ENCODE measurements at regions not wholly inside any gene's neighbourhood (a gene's known extent, or its start where the extent isn't known, plus 50 kb on each side); places are given as distances from the start of the nearest gene placed in this dataset.

- no peak overlapping the region for H2AFZ ChIP-seq (ENCODE audit: insufficient read depth, low read depth, low read length, poor library complexity, severe bottlenecking)
- Mint-ChIP-seq H3K27me3 (ENCODE audit: low read depth in 3 of 3) (peaks cover 12 to 16% (median 13%) of the 10 kb centered on the region in 3 donors), H3K27ac (no peak overlapping the region), H3K4me1 (peaks cover 4% of the 10 kb centered on the region), H3K36me3 (no peaks in the 10 kb centered on the region), H3K4me3 (peak overlapping the region in 1 of 2 donors; percentile 48), H3K9me3 (peaks cover 0 to 11% (median 5%) of the 10 kb centered on the region in 7 donors)
- no peak overlapping the region for H3K4me2 ChIP-seq (replicated peaks; ENCODE audit: extremely low read depth, low read length, poor library complexity, severe bottlenecking)
- no peak overlapping the region for H3K27ac ChIP-seq (ENCODE audit: low read depth in 1 of 2, low read length in 2 of 2)
- WGBS (ENCODE audit: insufficient coverage), result 76% methylated on average over 8 of the region's 8 CpGs
- H3K9me3 ChIP-seq (replicated peaks in 1 of 2; ENCODE audit: control insufficient read depth in 1 of 2, insufficient read depth in 1 of 2, low read length in 2 of 2), result no peaks in the 10 kb centered on the region
- DNase-seq, result no peak
- intact Hi-C loops (cut with micrococcal nuclease), result no loop called here
- H4K20me1 ChIP-seq (ENCODE audit: insufficient read depth, low read length), result no peaks in the 10 kb centered on the region
- peaks cover 2 to 3% of the 10 kb centered on the region in 2 donors for H3K27me3 ChIP-seq (ENCODE audit: control insufficient read depth in 2 of 2, insufficient read depth in 2 of 2, low read length in 2 of 2)
- no peaks in the 10 kb centered on the region for H3K36me3 ChIP-seq (replicated peaks in 1 of 2; ENCODE audit: control insufficient read depth in 1 of 2, insufficient read depth in 2 of 2, low read length in 2 of 2)
- TF ChIP-seq CTCF (IDR thresholded peaks at IDR 0.05), result no peak
- H3K4me1 ChIP-seq (ENCODE audit: control insufficient read depth in 1 of 2, insufficient read depth in 2 of 2, low read length in 2 of 2), result no peaks in the 10 kb centered on the region
- H3K79me2 ChIP-seq (ENCODE audit: insufficient read depth, low read length), result no peaks in the 10 kb centered on the region
- H3K9ac ChIP-seq (ENCODE audit: insufficient read depth, low read length, poor library complexity, severe bottlenecking), result no peak overlapping the region
- H3K4me3 ChIP-seq (replicated peaks in 1 of 3; ENCODE audit: low read depth in 2 of 3, low read length in 3 of 3), result no peak overlapping the region
Measured at GRCh38 chr17:34741967-34742366, 162.6 kb downstream of the TMEM132E start.

- intact Hi-C loops (cut with micrococcal nuclease), result no loop called here
- Mint-ChIP-seq H3K9me3 (peaks cover 0 to 11% (median 5%) of the 10 kb centered on the region in 7 donors), H3K27me3 (ENCODE audit: low read depth in 3 of 3) (peaks cover 13 to 16% (median 14%) of the 10 kb centered on the region in 3 donors), H3K4me3 (no peak overlapping the region), H3K27ac (no peak overlapping the region), H3K4me1 (peaks cover 4% of the 10 kb centered on the region), H3K36me3 (no peaks in the 10 kb centered on the region)
- no peaks in the 10 kb centered on the region for H3K9me3 ChIP-seq (replicated peaks in 1 of 2; ENCODE audit: control insufficient read depth in 1 of 2, insufficient read depth in 1 of 2, low read length in 2 of 2)
- no peaks in the 10 kb centered on the region for H4K20me1 ChIP-seq (ENCODE audit: insufficient read depth, low read length)
- H3K9ac ChIP-seq (ENCODE audit: insufficient read depth, low read length, poor library complexity, severe bottlenecking), result no peak overlapping the region
- no peaks in the 10 kb centered on the region for H3K36me3 ChIP-seq (replicated peaks in 1 of 2; ENCODE audit: control insufficient read depth in 1 of 2, insufficient read depth in 2 of 2, low read length in 2 of 2)
- H2AFZ ChIP-seq (ENCODE audit: insufficient read depth, low read depth, low read length, poor library complexity, severe bottlenecking), result no peak overlapping the region
- WGBS (ENCODE audit: insufficient coverage), result 100% methylated on average over 1 of the region's 8 CpGs
- H3K79me2 ChIP-seq (ENCODE audit: insufficient read depth, low read length), result no peaks in the 10 kb centered on the region
- no peak for TF ChIP-seq CTCF (IDR thresholded peaks at IDR 0.05)
- no peak overlapping the region for H3K27ac ChIP-seq (ENCODE audit: low read depth in 1 of 2, low read length in 2 of 2)
- no peak for DNase-seq
- no peaks in the 10 kb centered on the region for H3K4me1 ChIP-seq (ENCODE audit: control insufficient read depth in 1 of 2, insufficient read depth in 2 of 2, low read length in 2 of 2)
- no peak overlapping the region for H3K4me2 ChIP-seq (replicated peaks; ENCODE audit: extremely low read depth, low read length, poor library complexity, severe bottlenecking)
- peaks cover 2 to 3% of the 10 kb centered on the region in 2 donors for H3K27me3 ChIP-seq (ENCODE audit: control insufficient read depth in 2 of 2, insufficient read depth in 2 of 2, low read length in 2 of 2)
- no peak overlapping the region for H3K4me3 ChIP-seq (replicated peaks in 1 of 3; ENCODE audit: low read depth in 2 of 3, low read length in 3 of 3)
Measured at GRCh38 chr17:34740565-34741520, 161.5 kb downstream of the TMEM132E start.
